ENCODE measurements at regions not wholly inside any gene's neighbourhood (a gene's known extent, or its start where the extent isn't known, plus 50 kb on each side); places are given as distances from the start of the nearest gene placed in this dataset.
"Not testable (repeated sequence)": the region's sequence is repeated elsewhere in the genome, so short reads cannot be mapped to it uniquely, and the experiment has no call there.

DNA sequence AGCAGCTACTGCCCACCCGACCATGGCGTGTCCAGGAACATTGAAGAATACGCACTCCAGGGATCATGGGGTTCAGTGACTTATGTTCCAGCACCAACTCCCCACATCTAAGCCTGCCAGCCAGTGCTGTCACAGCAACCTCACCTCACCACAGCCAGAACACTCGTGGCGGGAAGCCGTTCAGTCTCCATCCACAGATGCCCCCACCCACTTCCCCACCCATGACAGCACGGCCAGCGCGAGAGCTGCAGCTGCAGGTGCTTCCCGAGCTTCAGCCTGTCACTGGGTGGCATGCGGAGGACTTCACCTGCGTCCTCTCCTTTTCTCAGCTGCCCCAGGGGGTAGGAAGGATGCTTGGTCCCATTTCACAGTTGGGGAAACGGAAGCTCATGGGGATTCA is 50.3 kb downstream of the RBFOX3 start:
- H3K9me3 ChIP-seq (ENCODE audit: control insufficient read depth, insufficient read depth, low read length) = no peaks in the 10 kb centered on the region

DNA sequence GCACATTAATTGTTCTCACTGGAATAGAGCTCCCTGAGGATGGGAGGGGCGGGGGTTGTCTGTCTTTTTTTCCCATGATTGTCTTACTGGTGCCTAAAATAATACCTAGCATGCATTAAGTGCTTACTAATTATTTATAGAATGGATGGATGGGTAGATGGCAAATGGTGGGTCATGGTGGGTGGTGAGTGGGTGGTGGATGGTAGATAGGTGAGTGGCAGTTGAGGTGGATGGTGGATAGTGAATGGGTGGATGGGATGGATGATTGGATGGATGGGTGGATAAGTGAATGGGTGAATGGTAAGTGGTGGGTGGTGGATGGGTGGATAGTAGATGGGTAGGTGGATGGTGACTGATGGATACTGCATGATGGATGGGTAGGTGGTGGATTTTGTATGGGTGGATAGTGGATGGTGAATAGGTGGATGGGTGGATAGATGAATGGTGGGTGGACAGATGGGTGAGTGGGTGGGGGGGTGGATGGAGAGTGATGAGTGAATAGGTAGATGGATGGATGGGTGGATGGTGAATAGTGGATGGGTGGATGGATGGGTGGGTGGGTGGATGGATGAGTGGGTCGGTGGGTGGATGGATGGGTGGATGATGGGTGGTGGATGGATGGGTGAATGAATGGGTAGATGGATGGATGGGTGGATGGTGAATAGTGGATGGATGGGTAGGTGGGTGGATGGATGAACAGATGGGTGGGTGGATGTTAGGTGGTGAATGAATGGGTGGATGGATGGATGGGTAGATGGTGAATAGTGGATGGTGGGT is 51.6 kb downstream of the RBFOX3 start:
- Histone ChIP-seq H3K9ac (ENCODE audit: low read depth, low read length) (no peak overlapping the region), H3K36me3 (ENCODE audit: insufficient read depth, low read length) (no peaks in the 10 kb centered on the region), H3K9me3 (ENCODE audit: control insufficient read depth, insufficient read depth, low read length) (no peaks in the 10 kb centered on the region), H3K4me1 (ENCODE audit: insufficient read depth, low read length) (no peaks in the 10 kb centered on the region; the same call in 1 of the 2 replicates)

More for the DNA sequence above, 50.3 kb downstream of the RBFOX3 start:
- H3K4me1 ChIP-seq (ENCODE audit: insufficient read depth, low read length) = no peaks in the 10 kb centered on the region; the same call in 1 of the 2 replicates
- H3K9ac ChIP-seq (ENCODE audit: low read depth, low read length) = no peak overlapping the region
- no peaks in the 10 kb centered on the region for H3K36me3 ChIP-seq (ENCODE audit: insufficient read depth, low read length)

DNA sequence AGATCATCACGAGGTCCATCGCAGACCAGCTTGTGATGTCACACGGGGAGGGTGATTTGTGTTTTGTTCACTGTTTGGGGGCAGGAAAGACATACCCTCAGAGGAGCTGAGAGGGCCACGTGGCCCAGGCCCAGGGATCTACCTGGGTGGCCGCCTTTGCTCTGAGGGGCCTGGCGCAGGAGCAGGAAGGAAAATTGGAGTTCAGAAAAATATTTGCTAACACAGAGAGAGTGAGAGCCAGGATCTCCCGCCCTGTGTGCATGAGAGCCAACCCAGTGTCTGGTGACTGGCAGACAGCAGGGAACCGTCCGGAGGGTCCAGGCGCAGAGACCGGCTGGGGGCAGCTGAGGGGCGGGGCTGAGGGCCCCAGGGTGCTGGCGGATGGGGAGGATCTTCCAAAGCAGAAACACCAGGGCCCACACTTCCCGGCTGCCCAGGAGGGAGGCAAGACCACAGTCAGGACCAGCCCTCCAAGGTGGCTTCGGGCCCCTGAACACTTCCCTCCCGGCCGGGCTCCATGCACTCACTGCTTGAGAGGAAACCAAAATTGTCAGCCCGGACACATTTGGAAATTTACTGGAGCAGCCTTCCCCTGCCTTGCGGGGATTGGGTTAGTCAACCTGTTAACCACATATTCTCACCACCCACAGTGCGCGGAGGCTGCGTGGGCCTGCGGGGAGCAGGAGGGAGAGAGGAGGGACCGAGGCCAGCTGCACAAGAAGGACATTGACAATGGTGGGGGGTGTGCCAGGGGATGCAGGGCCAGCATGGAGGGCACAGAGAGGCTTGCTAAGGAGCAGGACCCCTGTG is 52.6 kb downstream of the RBFOX3 start:
- Histone ChIP-seq H3K36me3 (ENCODE audit: insufficient read depth, low read length) (no peaks in the 10 kb centered on the region), H3K4me1 (ENCODE audit: insufficient read depth, low read length) (no peaks in the 10 kb centered on the region; the same call in 1 of the 2 replicates), H3K9me3 (ENCODE audit: control insufficient read depth, insufficient read depth, low read length) (no peaks in the 10 kb centered on the region), H3K9ac (ENCODE audit: low read depth, low read length) (no peak overlapping the region)

DNA sequence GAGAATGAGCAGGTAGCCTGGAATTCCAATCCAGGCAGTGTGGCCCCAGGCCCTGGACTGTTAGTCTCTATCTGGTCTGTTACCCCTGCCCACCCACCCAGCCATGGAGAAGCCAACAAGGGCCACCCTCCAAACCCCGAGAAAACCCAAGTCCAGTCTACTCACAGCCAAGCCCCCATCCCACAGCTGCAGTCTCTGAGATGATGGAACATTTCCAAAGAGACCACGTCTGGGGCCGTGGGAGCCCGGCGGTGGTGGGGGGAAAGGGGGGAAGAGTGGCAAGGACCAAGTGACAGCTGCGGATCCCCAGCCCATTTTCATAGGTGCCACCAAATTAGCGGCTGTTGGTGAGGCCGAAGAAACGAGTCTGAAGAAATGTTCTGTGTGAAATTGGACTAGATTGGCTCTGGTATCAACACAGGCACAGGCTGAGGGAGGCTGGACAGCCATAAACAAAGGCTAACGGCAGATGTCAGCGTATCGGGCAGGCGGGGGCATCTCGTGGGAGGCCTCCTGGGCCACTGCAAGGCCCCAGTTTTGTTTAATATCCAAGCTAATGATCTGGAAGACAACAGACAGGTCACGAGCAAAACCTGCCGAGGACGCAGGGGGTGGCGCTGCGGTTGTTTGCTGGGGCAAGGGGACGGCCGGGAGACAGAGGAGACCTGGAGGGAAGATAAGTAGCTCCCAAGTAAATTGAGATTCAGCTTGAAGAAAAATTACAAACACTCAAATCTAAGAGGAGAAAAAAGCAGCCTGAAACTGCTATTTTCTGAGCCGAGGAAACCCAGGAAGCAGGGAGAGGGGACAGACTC is 53.4 kb downstream of the RBFOX3 start:
- Histone ChIP-seq H3K4me1 (ENCODE audit: insufficient read depth, low read length) (no peaks in the 10 kb centered on the region; the same call in 1 of the 2 replicates), H3K9me3 (ENCODE audit: control insufficient read depth, insufficient read depth, low read length) (no peaks in the 10 kb centered on the region), H3K36me3 (ENCODE audit: insufficient read depth, low read length) (no peaks in the 10 kb centered on the region), H3K9ac (ENCODE audit: low read depth, low read length) (no peak overlapping the region)

DNA sequence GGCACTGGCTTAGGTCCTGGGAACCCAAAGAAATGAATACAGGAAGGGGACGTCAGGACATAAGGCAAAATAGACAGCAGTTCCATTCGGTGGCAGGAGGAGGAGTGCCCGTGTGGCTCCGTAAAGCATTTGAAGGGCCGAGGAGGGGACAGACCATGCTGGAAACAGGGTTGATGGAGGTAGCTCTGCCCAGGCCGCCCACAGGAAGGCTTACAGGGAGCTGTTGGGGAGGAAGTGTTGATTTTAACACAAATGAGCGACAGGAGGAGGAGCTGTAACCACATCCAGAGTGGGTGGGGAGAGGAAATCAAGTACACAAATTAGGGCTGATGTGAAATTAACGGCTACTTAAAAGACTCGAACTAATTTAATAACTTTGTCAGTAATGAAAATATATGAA is 54.6 kb downstream of the RBFOX3 start:
- Histone ChIP-seq H3K9me3 (ENCODE audit: control insufficient read depth, insufficient read depth, low read length) (no peaks in the 10 kb centered on the region), H3K36me3 (ENCODE audit: insufficient read depth, low read length) (no peaks in the 10 kb centered on the region), H3K9ac (ENCODE audit: low read depth, low read length) (no peak overlapping the region), H3K4me1 (ENCODE audit: insufficient read depth, low read length) (no peaks in the 10 kb centered on the region)

DNA sequence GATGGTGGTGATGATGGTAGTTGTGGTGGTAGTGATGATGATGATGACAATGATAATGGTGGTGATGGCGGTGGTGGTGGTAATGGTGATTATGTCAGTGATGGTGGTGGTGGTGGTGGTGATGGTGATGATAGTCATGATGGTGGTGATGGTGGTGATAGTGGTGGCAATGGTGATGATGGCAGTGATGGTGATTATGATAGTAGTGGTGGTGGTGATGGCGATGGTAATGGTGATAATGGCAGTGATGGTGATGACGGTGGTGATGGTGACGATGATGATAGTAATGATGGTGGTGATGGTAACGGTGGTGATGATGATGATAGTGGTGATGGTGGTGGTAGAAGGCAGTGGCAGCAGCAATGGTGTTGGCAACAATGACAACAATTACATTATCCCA is 55.3 kb downstream of the RBFOX3 start:
- no peak overlapping the region for H3K9ac ChIP-seq (ENCODE audit: low read depth, low read length)
- no peaks in the 10 kb centered on the region for H3K4me1 ChIP-seq (ENCODE audit: insufficient read depth, low read length)
- no peaks in the 10 kb centered on the region for H3K9me3 ChIP-seq (ENCODE audit: control insufficient read depth, insufficient read depth, low read length)
- no peaks in the 10 kb centered on the region for H3K36me3 ChIP-seq (ENCODE audit: insufficient read depth, low read length)

DNA sequence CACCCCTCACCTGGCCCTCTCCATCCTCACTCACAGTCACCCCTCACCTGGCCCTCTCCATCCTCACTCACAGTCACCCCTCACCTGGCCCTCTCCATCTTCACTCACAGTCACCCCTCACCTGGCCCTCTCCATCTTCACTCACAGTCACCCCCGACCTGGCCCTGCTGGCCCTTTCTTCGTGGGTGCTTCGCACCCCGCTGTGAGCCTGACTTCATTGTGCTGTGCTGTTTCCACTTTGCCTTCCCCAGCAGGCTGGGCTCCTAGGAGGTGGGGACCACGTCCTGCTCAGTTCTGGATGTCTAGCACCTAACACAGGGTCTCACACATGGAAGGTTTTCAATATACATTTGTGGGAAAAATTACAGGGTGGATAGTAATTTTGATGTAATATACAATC is 56.5 kb downstream of the RBFOX3 start:
- not testable (repeated sequence) for H3K9me3 ChIP-seq (ENCODE audit: control insufficient read depth, insufficient read depth, low read length); H3K36me3 ChIP-seq (ENCODE audit: insufficient read depth, low read length); H3K4me1 ChIP-seq (ENCODE audit: insufficient read depth, low read length); H3K9ac ChIP-seq (ENCODE audit: low read depth, low read length)

DNA sequence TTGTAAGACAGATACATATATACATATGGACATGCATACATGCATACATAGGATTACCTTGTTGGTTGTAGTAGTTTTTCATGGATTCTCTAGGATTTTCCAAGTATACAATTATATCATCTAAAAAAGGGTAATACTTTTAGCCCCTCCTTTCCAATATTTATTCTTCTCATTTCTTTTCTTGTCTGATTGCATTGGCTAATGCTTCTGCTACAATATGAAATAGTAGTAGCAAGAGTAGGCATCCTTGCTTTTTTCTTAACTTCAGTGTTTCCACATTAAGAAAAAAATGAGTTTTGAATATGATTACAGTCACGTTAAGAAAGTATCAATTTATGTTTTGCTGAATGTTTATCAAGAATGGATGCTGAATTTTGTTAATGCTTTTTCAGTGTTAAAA is 58.0 kb downstream of the RBFOX3 start:
- Histone ChIP-seq H3K4me1 (ENCODE audit: insufficient read depth, low read length) (peaks cover 4% of the 10 kb centered on the region; the same call in 1 of the 2 replicates), H3K9ac (ENCODE audit: low read depth, low read length) (no peak overlapping the region), H3K36me3 (ENCODE audit: insufficient read depth, low read length) (no peaks in the 10 kb centered on the region), H3K9me3 (ENCODE audit: control insufficient read depth, insufficient read depth, low read length) (no peaks in the 10 kb centered on the region)

DNA sequence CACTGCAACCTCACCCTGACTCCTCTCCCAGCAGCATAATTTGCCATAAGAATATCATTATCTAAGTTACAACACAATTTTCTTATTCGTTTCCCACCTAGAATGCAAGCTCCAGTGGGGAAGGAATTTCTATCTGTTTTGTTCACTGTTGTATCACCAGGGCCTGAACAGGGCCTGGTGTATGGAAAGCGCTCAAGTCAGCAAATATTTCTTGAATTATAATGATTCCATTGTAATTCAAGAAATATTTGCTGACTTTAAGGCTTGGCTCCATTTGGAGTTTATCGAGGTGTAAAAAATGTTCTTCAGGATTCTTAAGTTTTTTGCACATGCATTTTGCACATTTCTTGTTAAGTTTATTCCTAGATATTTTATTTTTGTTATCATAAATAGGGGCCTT is 58.4 kb downstream of the RBFOX3 start:
- Histone ChIP-seq H3K4me1 (ENCODE audit: insufficient read depth, low read length) (peaks cover 4% of the 10 kb centered on the region; the same call in 1 of the 2 replicates), H3K36me3 (ENCODE audit: insufficient read depth, low read length) (no peaks in the 10 kb centered on the region), H3K9me3 (ENCODE audit: control insufficient read depth, insufficient read depth, low read length) (no peaks in the 10 kb centered on the region), H3K9ac (ENCODE audit: low read depth, low read length) (no peak overlapping the region)

DNA sequence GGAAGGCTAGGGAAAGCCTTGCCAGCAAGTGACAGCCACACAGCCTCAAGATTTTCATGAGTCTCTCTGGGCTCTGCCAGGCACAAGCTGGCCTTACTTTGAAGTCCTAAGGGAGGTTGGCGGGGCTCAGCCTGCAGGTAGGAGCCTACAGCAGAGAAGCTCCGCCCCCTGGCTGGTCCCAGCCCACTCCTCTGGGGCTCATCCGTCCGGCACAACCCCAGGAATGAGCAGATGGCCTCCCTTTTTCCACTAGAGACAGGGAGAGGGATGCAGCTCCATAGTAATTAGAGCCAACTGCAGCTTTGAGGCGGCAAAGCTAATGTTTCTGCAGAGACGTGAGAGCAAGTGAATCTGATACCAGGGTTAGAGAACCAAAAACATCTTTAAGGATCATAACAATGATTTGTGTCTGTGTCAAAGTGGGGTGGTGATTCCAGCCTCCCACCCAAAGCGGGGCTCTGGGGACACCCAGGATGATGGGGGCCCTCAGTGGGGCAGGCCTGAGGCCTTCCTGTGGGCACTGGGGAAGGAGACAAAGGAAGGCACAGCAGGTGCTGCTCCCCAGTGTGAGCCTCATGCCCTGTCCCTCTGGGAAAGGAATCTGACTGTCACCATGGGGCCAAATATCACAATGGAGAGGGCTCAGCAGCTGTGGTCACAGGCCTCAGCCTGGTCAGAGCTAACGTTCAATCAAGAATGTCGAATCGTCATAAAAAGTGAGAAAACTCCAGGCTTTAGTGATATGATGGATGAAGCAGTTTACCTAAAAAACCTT is 61.5 kb downstream of the RBFOX3 start:
- no peaks in the 10 kb centered on the region for H3K9me3 ChIP-seq (ENCODE audit: control insufficient read depth, insufficient read depth, low read length)
- H3K9ac ChIP-seq (ENCODE audit: low read depth, low read length) = no peak overlapping the region
- H3K36me3 ChIP-seq (ENCODE audit: insufficient read depth, low read length) = no peaks in the 10 kb centered on the region
- H3K4me1 ChIP-seq (ENCODE audit: insufficient read depth, low read length) = peaks cover 4% of the 10 kb centered on the region; the same call in 1 of the 2 replicates

DNA sequence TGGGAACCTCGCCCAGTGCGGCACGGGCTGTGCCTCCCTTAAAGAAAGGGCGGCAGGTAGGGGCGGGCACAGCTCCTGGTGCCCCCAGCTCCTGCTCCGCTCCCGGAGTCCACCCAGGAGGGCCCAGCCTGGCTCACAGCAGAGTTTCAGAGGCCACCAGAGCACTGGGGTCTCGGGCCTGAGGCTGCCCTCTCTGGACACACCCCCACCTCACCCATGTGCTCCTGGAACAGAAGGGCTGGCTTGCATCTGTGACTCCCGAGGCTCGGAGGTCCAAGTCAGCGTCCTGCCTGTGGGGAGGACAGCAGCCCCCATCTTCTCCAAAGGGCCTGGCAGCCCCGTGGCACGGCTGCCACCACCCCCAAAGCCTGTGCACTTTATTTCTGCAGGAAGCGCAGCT is 62.7 kb downstream of the RBFOX3 start:
- peaks cover 4% of the 10 kb centered on the region; the same call in 1 of the 2 replicates for H3K4me1 ChIP-seq (ENCODE audit: insufficient read depth, low read length)
- no peaks in the 10 kb centered on the region for H3K36me3 ChIP-seq (ENCODE audit: insufficient read depth, low read length)
- no peaks in the 10 kb centered on the region for H3K9me3 ChIP-seq (ENCODE audit: control insufficient read depth, insufficient read depth, low read length)
- no peak overlapping the region for H3K9ac ChIP-seq (ENCODE audit: low read depth, low read length)

DNA sequence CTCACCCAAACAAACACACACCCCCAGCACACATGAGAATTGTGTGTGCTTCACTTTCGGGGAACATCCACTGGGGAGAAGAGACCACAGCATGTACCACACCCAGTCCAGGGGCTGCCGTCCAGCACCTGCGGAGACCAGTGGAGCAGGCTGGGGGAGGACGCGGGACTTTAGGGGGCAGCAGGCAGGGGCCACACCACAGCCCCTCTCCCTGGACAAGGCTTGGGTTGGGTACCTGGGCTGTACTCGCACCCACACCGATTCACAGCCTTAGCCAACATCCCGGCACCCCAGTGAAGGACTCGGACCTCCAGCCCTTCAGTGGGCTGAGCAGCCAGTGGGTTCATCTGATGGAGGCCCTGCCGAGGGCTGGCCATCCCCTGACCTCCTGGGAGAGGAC is 63.3 kb downstream of the RBFOX3 start:
- Histone ChIP-seq H3K36me3 (ENCODE audit: insufficient read depth, low read length) (no peaks in the 10 kb centered on the region), H3K9me3 (ENCODE audit: control insufficient read depth, insufficient read depth, low read length) (no peaks in the 10 kb centered on the region), H3K4me1 (ENCODE audit: insufficient read depth, low read length) (peaks cover 4% of the 10 kb centered on the region; the same call in 1 of the 2 replicates), H3K9ac (ENCODE audit: low read depth, low read length) (no peak overlapping the region)

DNA sequence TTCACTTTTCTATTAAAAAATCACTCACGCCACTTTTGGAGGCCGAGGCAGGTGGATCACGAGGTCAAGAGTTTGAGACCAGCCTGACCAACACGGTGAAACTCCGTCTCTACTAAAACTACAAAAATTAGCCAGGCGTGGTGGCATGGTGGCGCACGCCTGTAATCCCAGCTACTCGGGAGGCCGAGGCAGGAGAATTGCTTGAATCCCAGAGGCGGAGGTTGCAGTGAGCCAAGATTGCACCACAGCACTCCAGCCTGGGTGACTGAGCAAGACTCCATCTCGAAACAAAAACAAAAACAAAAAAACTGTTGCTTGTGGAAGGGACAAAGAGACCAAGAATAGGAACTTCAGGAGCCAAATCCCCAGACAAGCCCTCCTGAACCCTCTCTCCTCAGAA is 63.7 kb downstream of the RBFOX3 start:
- not testable (repeated sequence) for H3K9ac ChIP-seq (ENCODE audit: low read depth, low read length); H3K9me3 ChIP-seq (ENCODE audit: control insufficient read depth, insufficient read depth, low read length)

DNA sequence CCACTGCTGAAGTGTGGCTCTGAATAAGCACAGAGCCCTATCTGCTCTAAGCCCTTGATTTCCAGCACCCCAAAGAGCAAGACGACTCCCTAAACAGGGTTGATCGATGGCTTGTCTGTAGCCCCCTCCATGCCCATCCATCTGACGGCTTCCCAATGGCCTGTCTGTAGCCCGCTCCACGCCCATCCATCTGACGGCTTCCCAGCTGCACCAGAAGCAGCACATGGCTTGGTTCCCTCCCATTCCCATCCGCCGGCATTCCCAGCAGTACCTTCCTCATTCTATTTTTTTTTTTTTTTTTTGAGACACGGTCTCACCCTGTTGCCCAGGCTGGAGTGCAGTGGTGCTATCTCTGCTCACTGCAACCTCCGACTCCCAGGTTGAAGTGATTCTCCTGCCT is 64.5 kb downstream of the RBFOX3 start:
- Histone ChIP-seq H3K4me1 (ENCODE audit: insufficient read depth, low read length) (peaks cover 4% of the 10 kb centered on the region; the same call in 1 of the 2 replicates), H3K9me3 (ENCODE audit: control insufficient read depth, insufficient read depth, low read length) (no peaks in the 10 kb centered on the region), H3K36me3 (ENCODE audit: insufficient read depth, low read length) (no peaks in the 10 kb centered on the region), H3K9ac (ENCODE audit: low read depth, low read length) (no peak overlapping the region)

More for the DNA sequence above, 63.7 kb downstream of the RBFOX3 start:
- H3K4me1 ChIP-seq (ENCODE audit: insufficient read depth, low read length); H3K36me3 ChIP-seq (ENCODE audit: insufficient read depth, low read length): not testable (repeated sequence)
